Epithelial cell of proximal tubule (primary cell): ENCODE measurements at regions not wholly inside any gene's neighbourhood (a gene's known extent, or its start where the extent isn't known, plus 50 kb on each side); places are given as distances from the start of the nearest gene placed in this dataset.

Experiments
- DNase-seq: peaks from one replicate; pipeline ENCODE4 v3.0.0-alpha.2; 2011; ENCODE audit warnings: low read depth
- H3K4me3 ChIP-seq: 2 replicates; pipeline ENCODE4 v1.5.1; 2011; ENCODE audit warnings: low read depth, mild to moderate bottlenecking, low read length
- TF ChIP-seq, protein P1 (sequence below): conservative IDR thresholded peaks from 2 replicates; pipeline ENCODE4 v1.5.1; 2012; ENCODE audit warnings: low read depth, mild to moderate bottlenecking, low read length

DNA sequence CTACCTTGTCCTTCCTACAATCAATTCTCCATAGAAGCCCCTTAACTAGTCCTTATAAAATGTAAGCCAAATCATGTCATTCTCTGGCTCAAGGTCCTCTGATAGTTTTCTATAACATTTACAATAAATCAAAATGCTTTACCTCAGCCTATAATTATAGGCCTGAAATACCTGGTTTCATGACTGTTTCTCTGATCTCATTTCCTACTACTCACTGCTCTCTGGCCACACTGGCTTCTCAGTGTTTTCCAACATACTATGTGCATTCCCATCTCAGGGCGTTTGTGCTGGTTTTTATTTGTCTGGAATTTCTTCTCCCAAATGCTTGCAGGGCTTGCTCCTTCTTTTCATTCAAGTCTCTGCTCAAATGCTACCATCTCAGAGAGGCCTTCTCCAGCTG, 67.9 kb upstream of the MAGI3 start:
- no peak overlapping the region for H3K4me3 ChIP-seq
- DNase-seq, result no peak
- TF ChIP-seq, protein P1, sequence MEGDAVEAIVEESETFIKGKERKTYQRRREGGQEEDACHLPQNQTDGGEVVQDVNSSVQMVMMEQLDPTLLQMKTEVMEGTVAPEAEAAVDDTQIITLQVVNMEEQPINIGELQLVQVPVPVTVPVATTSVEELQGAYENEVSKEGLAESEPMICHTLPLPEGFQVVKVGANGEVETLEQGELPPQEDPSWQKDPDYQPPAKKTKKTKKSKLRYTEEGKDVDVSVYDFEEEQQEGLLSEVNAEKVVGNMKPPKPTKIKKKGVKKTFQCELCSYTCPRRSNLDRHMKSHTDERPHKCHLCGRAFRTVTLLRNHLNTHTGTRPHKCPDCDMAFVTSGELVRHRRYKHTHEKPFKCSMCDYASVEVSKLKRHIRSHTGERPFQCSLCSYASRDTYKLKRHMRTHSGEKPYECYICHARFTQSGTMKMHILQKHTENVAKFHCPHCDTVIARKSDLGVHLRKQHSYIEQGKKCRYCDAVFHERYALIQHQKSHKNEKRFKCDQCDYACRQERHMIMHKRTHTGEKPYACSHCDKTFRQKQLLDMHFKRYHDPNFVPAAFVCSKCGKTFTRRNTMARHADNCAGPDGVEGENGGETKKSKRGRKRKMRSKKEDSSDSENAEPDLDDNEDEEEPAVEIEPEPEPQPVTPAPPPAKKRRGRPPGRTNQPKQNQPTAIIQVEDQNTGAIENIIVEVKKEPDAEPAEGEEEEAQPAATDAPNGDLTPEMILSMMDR, result no peak

DNA sequence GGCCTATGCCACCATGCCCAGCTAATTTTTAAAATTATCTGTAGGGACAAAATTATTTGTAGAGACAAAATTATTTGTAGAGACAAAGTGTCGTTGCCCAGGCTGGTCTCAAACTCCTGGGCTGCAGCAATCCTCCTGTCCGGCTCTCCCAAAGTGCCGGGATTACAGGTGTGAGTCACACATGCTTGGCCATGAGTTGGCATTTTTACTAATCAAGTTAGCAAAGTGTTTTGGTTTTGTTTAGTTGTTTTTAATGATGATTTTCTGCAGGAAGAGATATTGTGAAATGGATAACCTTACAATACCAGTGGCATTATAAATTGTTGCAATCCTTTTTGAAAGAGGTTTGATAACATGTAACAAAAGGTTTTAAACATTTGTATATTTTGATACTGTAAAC, 65.3 kb upstream of the MAGI3 start:
- no peak for DNase-seq
- TF ChIP-seq, protein P1, result no peak

DNA sequence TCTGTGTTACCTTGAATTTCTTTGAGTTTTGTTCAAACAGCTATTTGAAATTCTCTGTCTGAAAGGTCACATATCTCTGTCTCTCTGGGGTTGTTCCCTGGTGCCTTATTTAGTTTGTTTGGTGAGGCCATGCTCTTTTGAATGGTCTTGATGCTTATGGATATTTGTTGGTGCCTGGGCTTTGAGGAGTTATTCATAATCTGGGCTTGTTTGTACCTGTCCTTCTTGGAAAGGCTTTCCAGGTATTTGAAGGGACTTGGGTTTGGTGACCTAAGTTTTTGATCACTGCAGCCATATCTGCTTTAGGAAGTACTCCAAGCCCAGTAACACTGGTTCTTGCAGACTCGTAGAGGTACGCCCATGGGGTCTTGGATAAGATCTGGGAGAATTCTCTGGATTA, 63.3 kb upstream of the MAGI3 start:
- DNase-seq, result no peak
- TF ChIP-seq, protein P1, result no peak
- H3K4me3 ChIP-seq, result no peak overlapping the region

More for the DNA sequence above, 65.3 kb upstream of the MAGI3 start:
- no peak overlapping the region for H3K4me3 ChIP-seq

DNA sequence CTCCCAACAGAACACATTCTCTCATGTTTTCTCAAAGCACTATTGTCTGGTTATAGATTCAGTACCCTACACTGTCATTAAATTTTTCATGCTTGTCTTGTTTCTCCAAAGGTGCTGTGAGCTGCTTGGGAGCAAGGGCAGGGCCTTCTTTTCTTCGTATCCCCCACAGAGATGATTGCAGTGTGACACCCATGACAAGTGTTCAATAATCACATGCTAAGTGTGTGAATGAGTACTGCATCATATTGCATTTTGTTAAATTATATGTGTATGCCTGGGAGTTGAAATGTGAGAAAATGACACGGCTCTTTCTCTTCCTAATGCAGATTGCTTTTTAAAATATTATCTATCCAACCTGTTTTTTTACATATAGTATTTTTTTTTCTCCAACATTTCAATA, 57.3 kb upstream of the MAGI3 start:
- DNase-seq, result no peak
- H3K4me3 ChIP-seq, result no peak overlapping the region
- TF ChIP-seq, protein P1, result no peak

DNA sequence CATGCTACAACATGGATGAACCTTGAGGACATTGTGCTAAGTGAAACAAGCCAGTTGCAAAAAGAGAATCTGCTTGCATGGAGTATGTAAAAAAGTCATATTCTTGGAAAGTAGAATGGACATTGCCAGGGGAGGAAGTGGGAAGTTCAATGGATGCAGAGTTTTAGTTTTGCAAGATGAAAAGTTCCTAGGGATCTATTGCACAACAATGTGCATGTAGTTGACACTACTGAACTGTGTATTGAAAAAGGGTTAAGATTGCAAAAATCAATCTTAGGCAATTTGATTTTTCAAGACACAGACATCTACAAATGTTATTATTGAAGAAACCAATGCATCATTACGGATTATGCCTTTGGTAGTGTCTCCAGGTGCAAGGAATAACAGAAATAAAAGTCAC, 50.3 kb upstream of the MAGI3 start:
- no peak for DNase-seq
- H3K4me3 ChIP-seq, result no peak overlapping the region
- TF ChIP-seq, protein P1, result no peak
